RWPE2 (cell line): ENCODE measurements at regions not wholly inside any gene's neighbourhood (a gene's known extent, or its start where the extent isn't known, plus 50 kb on each side); places are given as distances from the start of the nearest gene placed in this dataset.

Experiments
- ATAC-seq: fragments of 200-7000 bp; cut with Tn5 transposase; 3 replicates; pipeline ENCODE4 v1.9.1; 2021; ENCODE audit warnings: low read depth
- DNase-seq: peaks from one replicate; pipeline ENCODE4 v3.0.0-alpha.2; 2020; ENCODE audit warnings: low spot score
- H3K27ac ChIP-seq: fragments of 450-650 bp; 2 replicates; pipeline ENCODE4 v1.5.1; 2017; ENCODE audit warnings: mild to moderate bottlenecking; ENCODE audit not compliant: poor library complexity, severe bottlenecking
- H3K27me3 ChIP-seq: fragments of 250-450 bp; sonication (Bioruptor Pico); 2 replicates; pipeline ENCODE4 v1.5.1; 2021; ENCODE audit warnings: mild to moderate bottlenecking, moderate library complexity; ENCODE audit not compliant: insufficient read depth, poor library complexity, severe bottlenecking
- H3K36me3 ChIP-seq: fragments of 250-450 bp; sonication (Bioruptor Pico); 2 replicates; pipeline ENCODE4 v1.5.1; 2020; ENCODE audit warnings: low read depth, mild to moderate bottlenecking, moderate library complexity
- H3K4me1 ChIP-seq: fragments of 250-450 bp; sonication (Bioruptor Pico); 2 replicates; pipeline ENCODE4 v1.5.1; 2021; ENCODE audit warnings: mild to moderate bottlenecking, moderate library complexity; ENCODE audit not compliant: insufficient read depth, poor library complexity, severe bottlenecking
- H3K4me3 ChIP-seq: fragments of 250-450 bp; sonication (Bioruptor Pico); 2 replicates; pipeline ENCODE4 v1.5.1; 2021; ENCODE audit warnings: mild to moderate bottlenecking, moderate library complexity; ENCODE audit not compliant: severe bottlenecking
- H3K9me3 ChIP-seq: fragments of 250-450 bp; sonication (Bioruptor Pico); 2 replicates; pipeline ENCODE4 v1.5.1; 2021; ENCODE audit warnings: mild to moderate bottlenecking, moderate library complexity; ENCODE audit not compliant: severe bottlenecking
- CTCF ChIP-seq: fragments of 450-650 bp; IDR thresholded peaks from one replicate; pipeline ENCODE4 v1.5.1; 2017; ENCODE audit warnings: mild to moderate bottlenecking, moderate library complexity; ENCODE audit not compliant: poor library complexity, severe bottlenecking

- H3K27ac ChIP-seq, result no peak overlapping the region
- no peak for TF ChIP-seq CTCF
- no peak overlapping the region for H3K4me3 ChIP-seq
- DNase-seq, result no peak
- no peaks in the 10 kb centered on the region for H3K4me1 ChIP-seq
- H3K36me3 ChIP-seq, result no peaks in the 10 kb centered on the region
- no peak for ATAC-seq
- H3K9me3 ChIP-seq, result no peaks in the 10 kb centered on the region
- no peaks in the 10 kb centered on the region for H3K27me3 ChIP-seq
Observed at GRCh38 chr4:177227636-177228035, 82.0 kb upstream of the NEIL3 start.

DNA sequence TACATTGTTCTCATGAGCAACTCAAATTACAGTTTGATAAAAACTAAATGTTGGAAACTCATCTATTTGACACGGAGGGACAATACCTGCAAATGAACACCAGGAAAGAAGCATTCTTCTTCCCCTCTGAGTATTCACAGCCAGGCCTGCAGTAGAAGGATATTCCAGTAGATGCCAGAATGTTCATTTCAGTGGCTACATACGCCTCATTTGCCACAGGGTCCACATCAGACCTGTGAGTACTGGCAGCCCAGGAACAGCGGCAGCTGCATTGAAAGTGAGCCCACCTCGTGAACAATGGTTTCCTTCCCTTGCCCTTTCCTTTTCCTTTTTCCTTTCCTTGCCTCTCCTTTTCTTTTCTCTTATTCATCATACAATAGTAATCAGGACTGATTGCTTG is 81.1 kb upstream of the NEIL3 start:
- H3K4me1 ChIP-seq, result no peaks in the 10 kb centered on the region
- H3K27me3 ChIP-seq, result no peaks in the 10 kb centered on the region
- no peak for TF ChIP-seq CTCF
- H3K9me3 ChIP-seq, result no peaks in the 10 kb centered on the region
- no peak overlapping the region for H3K27ac ChIP-seq
- ATAC-seq (no peak), DNase-seq (no peak)
- H3K4me3 ChIP-seq, result no peak overlapping the region
- H3K36me3 ChIP-seq, result no peaks in the 10 kb centered on the region

DNA sequence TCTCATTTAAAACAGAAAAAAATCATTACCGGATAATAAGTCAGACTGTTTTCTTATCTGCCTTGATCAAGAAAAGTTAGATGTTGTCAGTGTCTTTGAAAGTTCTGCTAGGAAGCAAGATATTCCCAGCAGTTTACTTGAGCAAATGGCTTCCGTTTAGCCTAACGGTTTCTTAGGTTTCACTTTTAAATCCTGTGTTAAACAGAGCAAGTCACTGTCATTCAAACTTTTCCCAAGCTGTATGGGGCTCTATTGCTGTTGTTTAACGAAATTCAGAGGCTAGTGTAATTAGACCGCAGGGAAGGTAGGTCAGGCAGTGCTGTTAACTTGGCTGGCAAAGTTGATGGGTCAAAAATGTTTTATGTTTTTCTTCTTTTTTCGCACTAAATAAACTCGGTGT is 80.3 kb upstream of the NEIL3 start:
- no peaks in the 10 kb centered on the region for H3K27me3 ChIP-seq
- no peak overlapping the region for H3K27ac ChIP-seq
- no peak for DNase-seq
- no peaks in the 10 kb centered on the region for H3K36me3 ChIP-seq
- no peaks in the 10 kb centered on the region for H3K4me1 ChIP-seq
- no peak for TF ChIP-seq CTCF
- H3K4me3 ChIP-seq, result no peak overlapping the region
- no peaks in the 10 kb centered on the region for H3K9me3 ChIP-seq
- ATAC-seq, result no peak

- DNase-seq (no peak), ATAC-seq (no peak)
- TF ChIP-seq CTCF, result no peak
- Histone ChIP-seq H3K27ac (no peak overlapping the region), H3K27me3 (no peaks in the 10 kb centered on the region), H3K4me3 (no peak overlapping the region), H3K4me1 (no peaks in the 10 kb centered on the region), H3K36me3 (no peaks in the 10 kb centered on the region), H3K9me3 (no peaks in the 10 kb centered on the region)
Observed at GRCh38 chr4:177232473-177232872, 77.2 kb upstream of the NEIL3 start.

- DNase-seq, result no peak
- no peak overlapping the region for H3K4me3 ChIP-seq
- no peaks in the 10 kb centered on the region for H3K4me1 ChIP-seq
- no peaks in the 10 kb centered on the region for H3K36me3 ChIP-seq
- H3K27ac ChIP-seq, result no peak overlapping the region
- TF ChIP-seq CTCF, result no peak
- no peaks in the 10 kb centered on the region for H3K27me3 ChIP-seq
- H3K9me3 ChIP-seq, result no peaks in the 10 kb centered on the region
- ATAC-seq, result no peak
Observed at GRCh38 chr4:177235026-177235425, 74.6 kb upstream of the NEIL3 start.
